ENCODE measurements at regions not wholly inside any gene's neighbourhood (a gene's known extent, or its start where the extent isn't known, plus 50 kb on each side); places are given as distances from the start of the nearest gene placed in this dataset.
"Not testable (repeated sequence)": the region's sequence is repeated elsewhere in the genome, so short reads cannot be mapped to it uniquely, and the experiment has no call there.

DNA sequence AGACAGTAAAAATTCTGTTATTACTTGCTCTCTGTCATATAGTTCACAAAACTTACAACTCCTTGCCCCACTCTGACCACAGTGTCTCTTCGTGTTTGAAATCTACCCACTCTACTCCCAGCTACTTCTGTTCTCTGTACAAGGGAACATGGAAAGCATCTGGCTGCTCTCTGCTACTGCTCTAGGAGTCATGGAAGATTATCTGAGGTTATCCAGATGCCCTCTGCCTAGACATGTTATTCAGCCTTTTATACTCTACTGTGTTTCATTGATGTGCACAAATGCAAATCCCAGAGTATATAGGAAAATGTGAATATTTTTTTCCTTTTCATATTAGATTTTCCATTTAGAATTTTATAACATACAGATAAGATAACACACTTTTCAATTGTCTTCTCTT is 1525.6 kb downstream of the MAT2B start:
- no peaks in the 10 kb centered on the region for H3K9me3 Mint-ChIP-seq (ENCODE audit: insufficient read depth)
- ATAC-seq (no peak), DNase-seq (no peak)
- no peak overlapping the region for H3K27ac Mint-ChIP-seq
- ChIA-PET POLR2A (no interaction called here), CTCF (no interaction called here)
- no peaks in the 10 kb centered on the region for H3K36me3 Mint-ChIP-seq (ENCODE audit: low read depth)
- no peaks in the 10 kb centered on the region for H3K27me3 Mint-ChIP-seq (ENCODE audit: low read depth)
- H3K4me3 Mint-ChIP-seq: no peak overlapping the region
- H3K4me1 Mint-ChIP-seq (ENCODE audit: low read depth): no peaks in the 10 kb centered on the region

DNA sequence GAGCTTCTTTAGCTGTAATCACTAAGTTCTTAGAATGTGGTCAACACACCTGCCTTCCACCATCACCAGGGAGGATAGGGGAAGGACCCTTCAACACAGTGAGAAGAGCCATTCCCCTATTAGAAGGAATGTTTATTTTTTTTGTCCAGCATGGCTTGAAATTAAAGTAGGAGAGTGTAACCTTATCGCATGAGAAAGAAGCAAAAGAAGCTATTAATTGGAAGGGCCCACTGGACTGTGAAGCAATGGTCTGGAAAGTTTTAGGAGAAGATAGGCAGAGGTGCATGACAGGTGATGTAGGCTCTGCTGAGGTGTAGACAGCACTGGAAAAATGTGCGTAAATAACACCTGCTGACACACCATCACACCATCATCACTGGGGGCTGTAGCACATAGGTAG is 1526.0 kb downstream of the MAT2B start:
- no peak for ATAC-seq
- ChIA-PET POLR2A (no interaction called here), CTCF (no interaction called here)
- Mint-ChIP-seq H3K4me1 (ENCODE audit: low read depth) (no peaks in the 10 kb centered on the region), H3K27me3 (ENCODE audit: low read depth) (no peaks in the 10 kb centered on the region), H3K4me3 (no peak overlapping the region), H3K27ac (no peak overlapping the region), H3K36me3 (ENCODE audit: low read depth) (no peaks in the 10 kb centered on the region), H3K9me3 (ENCODE audit: insufficient read depth) (no peaks in the 10 kb centered on the region)
- no peak for DNase-seq

DNA sequence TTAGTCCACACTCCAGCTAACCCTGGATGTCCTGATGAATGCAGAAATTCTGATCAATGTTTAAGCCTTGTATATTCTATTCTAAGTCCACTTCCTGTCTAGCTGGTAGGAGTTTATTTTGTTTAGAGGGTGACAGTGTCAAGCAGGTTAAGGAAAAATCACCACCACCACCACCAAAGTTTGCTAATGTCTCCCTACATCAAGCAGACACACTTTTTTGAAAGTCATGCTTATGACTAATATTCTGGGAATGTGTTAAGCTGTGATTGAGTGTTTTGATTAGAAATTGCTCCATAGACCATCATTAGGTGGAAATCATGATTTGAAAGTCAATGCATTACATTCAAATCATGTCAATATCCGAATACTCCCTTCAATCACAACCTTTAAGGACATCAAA is 1530.1 kb downstream of the MAT2B start:
- H3K36me3 Mint-ChIP-seq (ENCODE audit: low read depth): no peaks in the 10 kb centered on the region
- ChIA-PET POLR2A (no interaction called here), CTCF (no interaction called here)
- H3K27me3 Mint-ChIP-seq (ENCODE audit: low read depth): no peaks in the 10 kb centered on the region
- no peaks in the 10 kb centered on the region for H3K4me1 Mint-ChIP-seq (ENCODE audit: low read depth)
- DNase-seq (no peak), ATAC-seq (no peak)
- H3K9me3 Mint-ChIP-seq (ENCODE audit: insufficient read depth): no peaks in the 10 kb centered on the region
- no peak overlapping the region for H3K4me3 Mint-ChIP-seq
- no peak overlapping the region for H3K27ac Mint-ChIP-seq

DNA sequence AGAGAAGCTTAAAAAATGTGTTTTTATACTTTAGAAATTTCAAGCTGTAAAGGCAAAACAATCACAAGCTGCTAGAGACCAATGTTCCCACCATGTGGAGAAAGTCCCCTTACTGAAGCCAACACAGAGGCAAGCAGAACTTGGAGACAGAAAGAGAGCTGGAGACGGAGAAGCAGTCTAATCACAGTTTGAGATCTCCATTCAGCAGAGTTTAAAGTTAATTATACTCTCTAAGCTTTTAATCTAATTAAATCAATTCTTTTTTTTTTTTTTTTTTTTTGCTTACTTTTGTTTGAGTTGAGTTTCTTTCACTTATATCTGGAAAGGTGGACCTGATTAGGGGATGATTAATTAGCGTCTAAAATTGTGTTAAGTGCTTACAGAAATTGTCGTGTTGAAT is 1534.3 kb downstream of the MAT2B start:
- Mint-ChIP-seq H3K4me3 (no peak overlapping the region), H3K27me3 (ENCODE audit: low read depth) (no peaks in the 10 kb centered on the region), H3K4me1 (ENCODE audit: low read depth) (no peaks in the 10 kb centered on the region), H3K36me3 (ENCODE audit: low read depth) (no peaks in the 10 kb centered on the region), H3K9me3 (ENCODE audit: insufficient read depth) (peaks cover 7% of the 10 kb centered on the region), H3K27ac (no peak overlapping the region)
- DNase-seq (no peak), ATAC-seq (no peak)
- POLR2A ChIA-PET: no interaction called here
- CTCF ChIA-PET: no interaction called here

DNA sequence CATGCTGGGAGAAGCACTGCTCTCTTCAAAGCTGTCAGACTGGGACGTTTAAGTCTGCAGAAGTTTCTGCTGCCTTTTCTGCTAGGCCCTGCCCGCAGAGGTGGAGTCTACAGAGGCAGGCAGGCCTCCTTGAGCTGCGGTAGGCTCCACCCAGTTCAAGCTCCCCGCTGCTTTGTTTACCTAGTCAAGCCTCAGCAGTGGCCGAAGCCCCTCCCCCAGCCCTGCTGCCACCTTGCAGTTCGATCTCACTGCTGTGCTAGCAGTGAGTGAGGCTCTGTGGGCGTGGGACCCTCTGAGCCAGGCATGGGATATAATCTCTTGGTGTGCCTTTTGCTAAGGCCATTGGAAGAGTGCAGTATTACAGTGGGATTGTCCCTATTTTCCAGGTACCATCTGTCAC is 1540.5 kb downstream of the MAT2B start:
- POLR2A ChIA-PET; CTCF ChIA-PET; ATAC-seq; H3K36me3 Mint-ChIP-seq (ENCODE audit: low read depth); H3K27ac Mint-ChIP-seq; H3K27me3 Mint-ChIP-seq (ENCODE audit: low read depth); H3K9me3 Mint-ChIP-seq (ENCODE audit: insufficient read depth); DNase-seq; H3K4me3 Mint-ChIP-seq; H3K4me1 Mint-ChIP-seq (ENCODE audit: low read depth): not testable (repeated sequence)

DNA sequence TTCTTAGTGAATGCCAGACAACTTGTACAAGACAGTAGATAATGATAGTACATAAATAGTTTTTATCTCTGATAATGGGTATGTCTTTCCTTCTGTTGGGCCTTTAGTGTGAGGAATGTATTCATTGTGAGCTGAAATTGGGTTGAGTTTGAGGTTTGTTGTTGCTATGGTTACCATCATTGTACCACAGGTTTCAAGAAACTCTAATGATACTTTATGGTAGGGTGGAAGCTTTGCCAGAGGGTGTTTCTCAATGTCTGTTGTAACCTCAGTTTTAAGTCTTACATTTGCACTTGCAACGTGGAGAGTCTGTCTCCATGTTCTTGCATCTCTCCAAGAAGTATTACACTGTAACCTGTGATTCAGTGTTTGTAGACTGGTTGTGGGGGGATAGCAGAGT is 1550.1 kb downstream of the MAT2B start:
- Mint-ChIP-seq H3K27me3 (ENCODE audit: low read depth) (no peaks in the 10 kb centered on the region), H3K9me3 (ENCODE audit: insufficient read depth) (no peaks in the 10 kb centered on the region), H3K36me3 (ENCODE audit: low read depth) (no peaks in the 10 kb centered on the region), H3K27ac (no peak overlapping the region), H3K4me1 (ENCODE audit: low read depth) (no peaks in the 10 kb centered on the region), H3K4me3 (no peak overlapping the region)
- ChIA-PET CTCF (no interaction called here), POLR2A (no interaction called here)
- DNase-seq: no peak
- ATAC-seq: no peak

DNA sequence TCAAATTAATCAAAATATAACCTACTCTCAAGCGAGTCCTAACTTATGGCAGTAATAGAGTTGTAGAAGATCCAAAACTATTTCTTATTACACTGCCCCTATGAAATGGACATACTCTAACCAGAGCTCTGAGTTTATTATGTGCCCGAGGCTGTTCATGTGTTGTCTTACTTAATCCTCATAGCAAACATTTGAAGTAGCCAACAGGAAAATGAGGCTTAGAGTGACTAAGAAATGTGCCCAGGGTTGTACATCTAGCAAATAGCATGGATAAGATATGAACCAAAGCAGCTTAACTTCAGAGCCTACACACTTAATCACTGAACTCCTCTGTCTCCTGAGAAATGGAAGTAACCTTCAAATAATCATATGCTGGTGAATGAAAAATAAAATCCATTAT is 1551.7 kb downstream of the MAT2B start:
- H3K27me3 Mint-ChIP-seq (ENCODE audit: low read depth): no peaks in the 10 kb centered on the region
- POLR2A ChIA-PET: no interaction called here
- H3K9me3 Mint-ChIP-seq (ENCODE audit: insufficient read depth): peaks cover 5% of the 10 kb centered on the region
- no peak overlapping the region for H3K4me3 Mint-ChIP-seq
- H3K4me1 Mint-ChIP-seq (ENCODE audit: low read depth): no peaks in the 10 kb centered on the region
- DNase-seq (no peak), ATAC-seq (no peak)
- H3K27ac Mint-ChIP-seq: no peak overlapping the region
- H3K36me3 Mint-ChIP-seq (ENCODE audit: low read depth): no peaks in the 10 kb centered on the region
- CTCF ChIA-PET: no interaction called here

DNA sequence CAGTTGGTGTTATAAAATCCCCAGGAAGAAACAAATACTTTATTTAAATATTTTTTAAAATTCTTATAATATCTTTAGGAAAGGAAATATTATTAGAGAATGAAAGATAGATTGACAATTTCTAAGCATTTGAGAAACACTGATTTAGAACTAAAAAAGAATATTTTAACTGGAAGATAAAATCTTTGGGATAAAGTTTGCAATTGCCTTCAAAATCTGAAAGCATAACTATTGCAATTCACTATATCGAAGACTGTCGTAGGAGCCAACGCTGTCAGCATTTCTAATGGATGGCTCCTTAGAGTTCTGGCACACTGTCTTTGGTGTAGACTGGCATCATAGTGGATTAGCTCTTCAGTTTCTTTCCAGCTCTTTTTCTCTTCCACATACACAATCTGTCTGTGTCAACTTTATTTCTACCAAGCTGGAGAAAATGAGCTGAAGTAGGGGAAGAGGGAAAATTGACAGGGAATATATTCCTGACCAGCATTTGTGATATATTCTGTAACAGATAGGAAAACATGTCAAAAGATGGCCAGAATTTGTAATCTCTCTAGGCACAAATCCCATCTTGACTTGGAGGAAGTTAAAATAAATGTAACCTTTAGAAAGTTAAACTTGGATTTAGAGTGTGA is 1561.4 kb downstream of the MAT2B start:
- Mint-ChIP-seq H3K9me3 (ENCODE audit: insufficient read depth) (no peaks in the 10 kb centered on the region), H3K4me3 (no peak overlapping the region), H3K27me3 (ENCODE audit: low read depth) (no peaks in the 10 kb centered on the region), H3K4me1 (ENCODE audit: low read depth) (no peaks in the 10 kb centered on the region), H3K36me3 (ENCODE audit: low read depth) (no peaks in the 10 kb centered on the region), H3K27ac (no peak overlapping the region)
- POLR2A ChIA-PET: no interaction called here
- no peak for ATAC-seq
- CTCF ChIA-PET: no interaction called here
- DNase-seq: no peak

DNA sequence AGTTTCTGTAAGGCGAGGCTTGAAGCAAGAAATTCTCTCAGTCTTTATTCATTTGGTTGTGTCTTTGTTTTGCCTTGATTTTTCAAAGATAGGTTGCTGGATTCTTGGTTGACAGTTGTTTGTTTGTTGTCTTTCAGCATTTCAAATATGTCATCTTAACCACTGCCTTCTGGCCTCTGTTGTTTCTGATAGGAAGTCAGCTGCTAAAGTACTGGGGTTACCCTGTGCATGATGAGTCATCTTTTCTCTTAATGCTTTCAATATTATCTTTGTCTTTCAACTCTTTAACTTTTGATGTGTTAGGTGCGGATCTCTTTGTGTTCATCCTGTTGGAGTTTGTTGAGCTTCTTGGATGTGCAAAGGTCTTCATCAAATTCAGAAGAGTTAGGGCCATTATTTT is 1571.3 kb downstream of the MAT2B start:
- no peak for ATAC-seq

DNA sequence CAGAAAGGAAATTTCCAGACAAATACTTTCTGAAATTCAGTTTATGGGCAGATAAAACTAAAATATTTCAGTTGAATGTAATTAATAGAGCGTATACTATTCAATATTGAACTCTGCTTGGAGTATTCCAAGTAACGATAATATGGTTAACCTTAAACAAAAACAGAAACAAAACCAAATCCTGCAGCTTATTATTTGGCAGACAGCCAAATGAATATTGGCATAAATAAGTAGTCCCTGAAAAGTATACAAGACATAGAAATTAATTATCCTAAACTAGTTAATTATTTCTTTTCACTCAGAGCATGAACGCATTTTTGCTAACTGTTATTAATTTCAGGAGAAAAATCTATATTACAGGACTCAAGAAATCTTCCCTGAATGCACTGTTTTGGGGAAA is 1574.0 kb downstream of the MAT2B start:
- Mint-ChIP-seq H3K27me3 (ENCODE audit: low read depth) (no peaks in the 10 kb centered on the region), H3K4me3 (no peak overlapping the region), H3K27ac (no peak overlapping the region), H3K9me3 (ENCODE audit: insufficient read depth) (peaks cover 5% of the 10 kb centered on the region), H3K36me3 (ENCODE audit: low read depth) (no peaks in the 10 kb centered on the region), H3K4me1 (ENCODE audit: low read depth) (no peaks in the 10 kb centered on the region)
- CTCF ChIA-PET: no interaction called here
- no peak for DNase-seq
- ATAC-seq: no peak
- POLR2A ChIA-PET: no interaction called here

More for the DNA sequence above, 1571.3 kb downstream of the MAT2B start:
- Mint-ChIP-seq H3K36me3 (ENCODE audit: low read depth) (no peaks in the 10 kb centered on the region), H3K4me1 (ENCODE audit: low read depth) (no peaks in the 10 kb centered on the region), H3K4me3 (no peak overlapping the region), H3K9me3 (ENCODE audit: insufficient read depth) (peaks cover 5% of the 10 kb centered on the region), H3K27ac (no peak overlapping the region), H3K27me3 (ENCODE audit: low read depth) (no peaks in the 10 kb centered on the region)
- CTCF ChIA-PET: no interaction called here
- POLR2A ChIA-PET: no interaction called here
- no peak for DNase-seq

DNA sequence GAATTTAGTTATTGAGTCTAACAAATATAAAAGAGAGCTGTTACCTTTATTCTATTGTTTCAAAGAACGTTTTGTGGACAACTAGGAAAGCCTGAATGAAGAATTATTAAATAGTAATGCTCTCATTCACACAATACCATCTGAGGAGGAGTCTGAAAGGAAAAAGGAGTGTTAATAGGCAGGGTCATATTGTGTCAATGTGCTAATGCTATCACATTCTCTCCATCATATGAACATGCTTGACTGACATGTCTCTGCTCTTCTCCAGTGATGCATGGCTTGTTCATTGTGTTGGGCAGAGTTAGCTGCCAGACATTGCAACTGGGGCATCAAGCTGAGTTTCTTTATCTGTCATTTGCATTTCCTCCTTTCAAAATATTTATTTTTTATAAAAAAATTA is 1578.0 kb downstream of the MAT2B start:
- no peak for DNase-seq
- POLR2A ChIA-PET: no interaction called here
- ATAC-seq: no peak
- H3K36me3 Mint-ChIP-seq (ENCODE audit: low read depth): no peaks in the 10 kb centered on the region
- no peaks in the 10 kb centered on the region for H3K9me3 Mint-ChIP-seq (ENCODE audit: insufficient read depth)
- H3K4me1 Mint-ChIP-seq (ENCODE audit: low read depth): no peaks in the 10 kb centered on the region
- CTCF ChIA-PET: no interaction called here
- H3K27me3 Mint-ChIP-seq (ENCODE audit: low read depth): no peaks in the 10 kb centered on the region
- H3K4me3 Mint-ChIP-seq: no peak overlapping the region
- H3K27ac Mint-ChIP-seq: no peak overlapping the region

DNA sequence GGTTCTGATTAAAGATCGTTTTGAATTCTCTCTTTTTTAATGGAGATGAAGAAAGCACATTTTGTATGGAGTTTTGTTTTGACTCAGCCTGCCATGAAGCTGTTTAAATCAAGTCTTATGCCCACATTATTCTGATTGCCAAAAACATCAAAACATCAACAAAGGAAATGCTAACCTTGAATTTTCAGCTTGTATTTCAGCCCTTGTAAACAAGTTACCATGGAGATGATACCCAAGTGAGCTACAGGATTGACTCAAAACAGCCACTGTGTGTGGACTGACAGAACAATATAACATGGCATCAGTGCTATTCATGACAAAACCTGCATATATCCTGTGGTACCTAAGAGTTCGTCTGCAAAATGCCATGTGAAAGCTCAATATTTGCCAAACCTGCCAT is 1581.0 kb downstream of the MAT2B start:
- no peak for ATAC-seq
- CTCF ChIA-PET: no interaction called here
- DNase-seq: no peak
- no peak overlapping the region for H3K4me3 Mint-ChIP-seq
- no peaks in the 10 kb centered on the region for H3K27me3 Mint-ChIP-seq (ENCODE audit: low read depth)
- no peaks in the 10 kb centered on the region for H3K9me3 Mint-ChIP-seq (ENCODE audit: insufficient read depth)
- H3K27ac Mint-ChIP-seq: no peak overlapping the region
- H3K4me1 Mint-ChIP-seq (ENCODE audit: low read depth): no peaks in the 10 kb centered on the region
- no peaks in the 10 kb centered on the region for H3K36me3 Mint-ChIP-seq (ENCODE audit: low read depth)
- POLR2A ChIA-PET: no interaction called here

DNA sequence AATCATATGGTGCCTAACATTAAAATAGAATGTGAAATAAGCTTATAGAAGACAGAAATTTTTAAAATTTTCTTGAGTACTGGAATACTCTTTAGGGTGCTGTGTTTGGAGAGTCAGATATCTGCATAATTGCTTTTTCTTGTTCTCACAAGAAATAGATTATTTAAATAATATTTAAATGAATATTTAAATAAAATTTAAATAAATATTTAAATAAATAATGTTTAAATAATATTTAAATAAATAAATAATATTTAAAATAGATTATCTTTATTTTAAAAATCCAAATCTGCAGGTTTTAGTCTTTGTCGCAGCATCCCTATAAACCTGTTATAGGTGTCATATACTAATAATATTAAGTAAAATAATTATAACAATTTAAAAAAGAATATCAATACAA is 1589.4 kb downstream of the MAT2B start:
- no peak overlapping the region for H3K4me3 Mint-ChIP-seq
- H3K9me3 Mint-ChIP-seq (ENCODE audit: insufficient read depth): peaks cover 9% of the 10 kb centered on the region
- no peaks in the 10 kb centered on the region for H3K27me3 Mint-ChIP-seq (ENCODE audit: low read depth)
- H3K27ac Mint-ChIP-seq: no peak overlapping the region
- ChIA-PET POLR2A (no interaction called here), CTCF (no interaction called here)
- H3K4me1 Mint-ChIP-seq (ENCODE audit: low read depth): no peaks in the 10 kb centered on the region
- no peak for ATAC-seq
- H3K36me3 Mint-ChIP-seq (ENCODE audit: low read depth): no peaks in the 10 kb centered on the region
- DNase-seq: no peak

All from activated CD8-positive, alpha-beta T cell treated with anti-CD3 and anti-CD28 coated beads, Interleukin-2, amount 10 ng/mL, durations not matched to agents 7 days and 5 days (primary cell).